Breast epithelium (tissue), 4 donors: ENCODE measurements at regions not wholly inside any gene's neighbourhood (a gene's known extent, or its start where the extent isn't known, plus 50 kb on each side); places are given as distances from the start of the nearest gene placed in this dataset.

ENCODE experiments used
- DNase-seq, 2 donors: peaks; one replicate each; pipeline ENCODE4 v3.0.0-alpha.2; 2019; ENCODE audit warnings: low spot score in 2 of 2
- H3K27ac ChIP-seq, 2 donors: fragments of 200-600 bp; sonication (generic) in 1 of 2; one replicate each; pipeline ENCODE4 v1.5.1; 2016 to 2019; ENCODE audit warnings: mild to moderate bottlenecking in 1 of 2
- H3K27me3 ChIP-seq, 2 donors: fragments of 200-600 bp; sonication (generic) in 1 of 2; one replicate each; pipeline versions ENCODE4 v1.5.1 to v1.6.0; 2017 to 2019; ENCODE audit warnings: control low read depth in 1 of 2, mild to moderate bottlenecking in 1 of 2
- H3K36me3 ChIP-seq: fragments of 200-600 bp; one replicate; pipeline ENCODE4 v1.5.1; 2019
- H3K4me1 ChIP-seq, 2 donors: fragments of 200-600 bp; sonication (generic); one replicate each; pipeline ENCODE4 v1.5.1; 2016 to 2019; ENCODE audit warnings: control low read depth in 1 of 2
- H3K4me3 ChIP-seq, 3 donors: fragments of 200-600 bp; sonication (generic); 1 replicate in 2 of 3; 2 replicates in 1 of 3; pipeline ENCODE4 v1.5.1; 2016 to 2019; ENCODE audit warnings: mild to moderate bottlenecking in 3 of 3, moderate library complexity in 2 of 3
- H3K9me3 ChIP-seq, 2 donors: fragments of 200-600 bp; sonication (generic) in 1 of 2; one replicate each; pipeline ENCODE4 v1.5.1; 2016 to 2019; ENCODE audit warnings: control low read depth in 1 of 2
- CTCF ChIP-seq, 3 donors: fragments of 450-650 bp; IDR thresholded peaks; one replicate each; pipeline ENCODE4 v1.5.1; 2016 to 2017; ENCODE audit warnings: antibody characterized with exemption in 3 of 3, mild to moderate bottlenecking in 3 of 3, moderate library complexity in 3 of 3
- POLR2A ChIP-seq: fragments of 450-650 bp; IDR thresholded peaks from one replicate; pipeline ENCODE4 v1.6.1; 2016; ENCODE audit warnings: antibody characterized with exemption, mild to moderate bottlenecking, moderate library complexity
- POLR2AphosphoS5 ChIP-seq, 3 donors: sonication (generic); formaldehyde crosslinking; IDR thresholded peaks; one replicate each; pipeline ENCODE4 v1.6.1; 2017; ENCODE audit warnings: antibody characterized with exemption in 3 of 3
- intact Hi-C: fragments of 100-400 bp; cut with DNase I; formaldehyde crosslinking; loops from one replicate; pipeline ENCODE4 v1.15.1; 2023; ENCODE audit warnings: low total_unique reads

GRCh38 chr3:64974401-64974800 lies 286.6 kb upstream of the ADAMTS9 start:
- Histone ChIP-seq H3K4me1 (no peaks in the 10 kb centered on the region), H3K4me3 (no peak overlapping the region), H3K27me3 (no peaks in the 10 kb centered on the region), H3K27ac (no peak overlapping the region), H3K36me3 (no peaks in the 10 kb centered on the region), H3K9me3 (no peaks in the 10 kb centered on the region)
- DNase-seq = no peak
- intact Hi-C loops = no loop called here
- TF ChIP-seq POLR2AphosphoS5 (IDR thresholded peaks at IDR 0.05) (no peak), CTCF (IDR thresholded peaks at IDR 0.05) (no peak), POLR2A (no peak)

GRCh38 chr3:64972793-64973192 lies 285.0 kb upstream of the ADAMTS9 start:
- no peaks in the 10 kb centered on the region for H3K4me1 ChIP-seq
- no peak for DNase-seq
- TF ChIP-seq CTCF (IDR thresholded peaks at IDR 0.05) (no peak), POLR2AphosphoS5 (IDR thresholded peaks at IDR 0.05) (no peak), POLR2A (no peak)
- no peak overlapping the region for H3K27ac ChIP-seq
- no peaks in the 10 kb centered on the region for H3K9me3 ChIP-seq
- intact Hi-C loops = no loop called here
- no peaks in the 10 kb centered on the region for H3K27me3 ChIP-seq
- no peaks in the 10 kb centered on the region for H3K36me3 ChIP-seq
- no peak overlapping the region for H3K4me3 ChIP-seq

- Histone ChIP-seq H3K27me3 (no peaks in the 10 kb centered on the region), H3K36me3 (no peaks in the 10 kb centered on the region), H3K9me3 (no peaks in the 10 kb centered on the region), H3K27ac (no peak overlapping the region), H3K4me3 (no peak overlapping the region), H3K4me1 (no peaks in the 10 kb centered on the region)
- no peak for DNase-seq
- intact Hi-C loops = no loop called here
- TF ChIP-seq POLR2AphosphoS5 (IDR thresholded peaks at IDR 0.05) (no peak), POLR2A (no peak), CTCF (IDR thresholded peaks at IDR 0.05) (no peak)
Observed at GRCh38 chr3:64971602-64972001, 283.8 kb upstream of the ADAMTS9 start.

GRCh38 chr3:64970634-64971033 lies 282.8 kb upstream of the ADAMTS9 start:
- H3K4me1 ChIP-seq = no peaks in the 10 kb centered on the region
- no peaks in the 10 kb centered on the region for H3K36me3 ChIP-seq
- intact Hi-C loops = no loop called here
- no peak overlapping the region for H3K27ac ChIP-seq
- no peak overlapping the region for H3K4me3 ChIP-seq
- no peaks in the 10 kb centered on the region for H3K9me3 ChIP-seq
- H3K27me3 ChIP-seq = no peaks in the 10 kb centered on the region
- TF ChIP-seq POLR2AphosphoS5 (IDR thresholded peaks at IDR 0.05) (no peak), CTCF (IDR thresholded peaks at IDR 0.05) (no peak), POLR2A (no peak)
- no peak for DNase-seq

- no peak for DNase-seq
- H3K36me3 ChIP-seq = no peaks in the 10 kb centered on the region
- H3K27me3 ChIP-seq = no peaks in the 10 kb centered on the region
- intact Hi-C loops = no loop called here
- no peaks in the 10 kb centered on the region for H3K9me3 ChIP-seq
- no peak overlapping the region for H3K4me3 ChIP-seq
- TF ChIP-seq POLR2A (no peak), POLR2AphosphoS5 (IDR thresholded peaks at IDR 0.05) (no peak), CTCF (IDR thresholded peaks at IDR 0.05) (no peak)
- no peak overlapping the region for H3K27ac ChIP-seq
- H3K4me1 ChIP-seq = no peaks in the 10 kb centered on the region
Observed at GRCh38 chr3:64961301-64961700, 273.5 kb upstream of the ADAMTS9 start.
